MCF 10A (cell line): ENCODE measurements at regions not wholly inside any gene's neighbourhood (a gene's known extent, or its start where the extent isn't known, plus 50 kb on each side); places are given as distances from the start of the nearest gene placed in this dataset.
"Not testable (repeated sequence)": the region's sequence is repeated elsewhere in the genome, so short reads cannot be mapped to it uniquely, and the experiment has no call there.

ENCODE experiments used
- BruUV-seq: library from RNA; stranded (reverse); fragments of 400-500 nt; replicated peaks from 2 replicates; lab custom pipeline; 2021; lab: Mats Ljungman, UMichigan
- CTCF ChIA-PET: fragments of 300-600 bp; sonication (Branson Sonifier 250); formaldehyde crosslinking; extraction: SDS; loops from one replicate; lab custom pipeline; 2021; ENCODE audit warnings: antibody characterized with exemption, inconsistent platforms; lab: Yijun Ruan, JAX
- POLR2A ChIA-PET: fragments of 300-600, 350-650 bp; sonication (Branson Sonifier 250); formaldehyde crosslinking; extraction: SDS; loops from one replicate; lab custom pipeline; 2020; ENCODE audit warnings: antibody characterized with exemption, inconsistent platforms; lab: Yijun Ruan, JAX
- DNase-seq: peaks from one replicate; pipeline ENCODE4 v3.0.0-alpha.2; 2018; ENCODE audit not compliant: unreplicated experiment
- H3K27ac Mint-ChIP-seq: one replicate; pipeline ENCODE4 v1.8.0; 2022; ENCODE audit warnings: mild to moderate bottlenecking, low read depth, mixed read lengths; ENCODE audit not compliant: unreplicated experiment
- H3K27me3 Mint-ChIP-seq: one replicate; pipeline ENCODE4 v1.8.0; 2022; ENCODE audit warnings: mixed read lengths; ENCODE audit not compliant: insufficient read depth, unreplicated experiment
- H3K36me3 Mint-ChIP-seq: one replicate; pipeline ENCODE4 v1.8.0; 2022; ENCODE audit warnings: mild to moderate bottlenecking, moderate library complexity, mixed read lengths; ENCODE audit not compliant: insufficient read depth, unreplicated experiment
- H3K4me1 Mint-ChIP-seq: one replicate; pipeline ENCODE4 v1.8.0; 2022; ENCODE audit warnings: mixed read lengths; ENCODE audit not compliant: insufficient read depth, unreplicated experiment
- H3K4me3 Mint-ChIP-seq: one replicate; pipeline ENCODE4 v1.8.0; 2022; ENCODE audit warnings: mild to moderate bottlenecking, moderate library complexity, mixed read lengths; ENCODE audit not compliant: unreplicated experiment
- H3K9me3 Mint-ChIP-seq: one replicate; pipeline ENCODE4 v1.8.0; 2022; ENCODE audit warnings: mixed read lengths; ENCODE audit not compliant: unreplicated experiment
- CTCF ChIP-seq: fragments of 200-600 bp; IDR thresholded peaks from one replicate; pipeline ENCODE4 v1.8.0; 2022; ENCODE audit warnings: antibody characterized with exemption, mild to moderate bottlenecking; ENCODE audit not compliant: unreplicated experiment
- intact Hi-C: fragments of 100-400 bp; cut with micrococcal nuclease; formaldehyde crosslinking; loops from 2 replicates; pipeline ENCODE4 v1.14.1; 2022

- TF ChIP-seq CTCF = no peak
- Mint-ChIP-seq H3K27ac (no peak overlapping the region), H3K4me1 (peaks cover 13% of the 10 kb centered on the region), H3K36me3 (no peaks in the 10 kb centered on the region), H3K9me3 (no peaks in the 10 kb centered on the region), H3K27me3 (no peaks in the 10 kb centered on the region), H3K4me3 (no peak overlapping the region)
- intact Hi-C loops = no loop called here
- no TSS peak for BruUV-seq
- ChIA-PET POLR2A (interaction anchor here (0.6 kb wide), 1 partner anchor 10 kb away, joined by 3 read pairs; no protein-coding TSS in a partner anchor), CTCF (no interaction called here)
- no peak for DNase-seq
These were observed 131.3 kb downstream of the LPIN1 start for GRCh38 chr2:11877764-11878163.

DNA sequence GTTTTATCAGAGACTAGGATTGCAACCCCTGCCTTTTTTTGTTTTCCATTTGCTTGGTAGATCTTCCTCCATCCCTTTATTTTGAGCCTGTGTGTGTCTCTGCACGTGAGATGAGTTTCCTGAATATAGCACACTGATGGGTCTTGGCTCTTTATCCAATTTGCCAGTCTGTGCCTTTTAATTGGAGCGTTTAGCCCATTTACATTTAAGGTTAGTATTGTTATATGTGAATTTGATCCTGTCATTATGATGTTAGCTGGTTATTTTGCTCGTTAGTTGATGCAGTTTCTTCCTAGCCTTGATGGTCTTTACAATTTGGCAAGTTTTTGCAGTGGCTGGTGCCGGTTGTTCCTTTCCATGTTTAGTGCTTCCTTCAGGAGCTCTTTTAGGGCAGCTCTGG, 138.8 kb downstream of the LPIN1 start:
- H3K9me3 Mint-ChIP-seq = peaks cover 17% of the 10 kb centered on the region
- H3K4me1 Mint-ChIP-seq, intact Hi-C loops, POLR2A ChIA-PET, DNase-seq, CTCF ChIA-PET, H3K27me3 Mint-ChIP-seq, H3K27ac Mint-ChIP-seq, H3K36me3 Mint-ChIP-seq, H3K4me3 Mint-ChIP-seq, BruUV-seq: not testable (repeated sequence)

GRCh38 chr2:11886899-11887298, 140.5 kb downstream of the LPIN1 start:
- DNase-seq, BruUV-seq, POLR2A ChIA-PET, intact Hi-C loops, H3K27ac Mint-ChIP-seq, H3K36me3 Mint-ChIP-seq, H3K4me1 Mint-ChIP-seq, H3K27me3 Mint-ChIP-seq, H3K4me3 Mint-ChIP-seq: not testable (repeated sequence)
- CTCF ChIA-PET = interaction anchor here (0.6 kb wide), 2 partner anchors 207 to 835 kb away, joined by 3 to 4 read pairs; no protein-coding TSS in a partner anchor
- peaks cover 25% of the 10 kb centered on the region for H3K9me3 Mint-ChIP-seq

- ChIA-PET CTCF (interaction anchor here (0.6 kb wide), 1 partner anchor 9 kb away, joined by 4 read pairs; no protein-coding TSS in a partner anchor), POLR2A (interaction anchor here (0.7 kb wide), 1 partner anchor 1161 kb away, joined by 4 read pairs; no protein-coding TSS in a partner anchor)
- intact Hi-C loops = no loop called here
- no peak for TF ChIP-seq CTCF
- no TSS peak for BruUV-seq
- no peak overlapping the region for H3K27ac Mint-ChIP-seq
- DNase-seq = no peak
- no peaks in the 10 kb centered on the region for H3K4me1 Mint-ChIP-seq
- peaks cover 29% of the 10 kb centered on the region for H3K9me3 Mint-ChIP-seq
- H3K27me3 Mint-ChIP-seq = no peaks in the 10 kb centered on the region
- no peaks in the 10 kb centered on the region for H3K36me3 Mint-ChIP-seq
- H3K4me3 Mint-ChIP-seq = no peak overlapping the region
These were observed 142.8 kb downstream of the LPIN1 start for GRCh38 chr2:11889101-11889850.

- ChIA-PET CTCF (interaction anchor here (0.6 to 0.9 kb wide), 2 partner anchors 9 to 436 kb away, joined by 3 to 4 read pairs; no protein-coding TSS in a partner anchor), POLR2A (interaction anchor here (0.7 kb wide), 1 partner anchor 1161 kb away, joined by 4 read pairs; no protein-coding TSS in a partner anchor)
- intact Hi-C loops = no loop called here
- peaks cover 23% of the 10 kb centered on the region for H3K9me3 Mint-ChIP-seq
- DNase-seq = no peak
- no peaks in the 10 kb centered on the region for H3K4me1 Mint-ChIP-seq
- H3K36me3 Mint-ChIP-seq = no peaks in the 10 kb centered on the region
- H3K27ac Mint-ChIP-seq = no peak overlapping the region
- H3K4me3 Mint-ChIP-seq = no peak overlapping the region
- no TSS peak for BruUV-seq
- no peaks in the 10 kb centered on the region for H3K27me3 Mint-ChIP-seq
- no peak for TF ChIP-seq CTCF
These were observed 143.4 kb downstream of the LPIN1 start for GRCh38 chr2:11889854-11890253.
